CD4-positive, alpha-beta T cell treated with Interleukin-2 at 100 ng/mL for 4 hours (primary cell): ENCODE measurements at regions not wholly inside any gene's neighbourhood (a gene's known extent, or its start where the extent isn't known, plus 50 kb on each side); places are given as distances from the start of the nearest gene placed in this dataset.

ENCODE experiments used
- DNase-seq: peaks from one replicate; pipeline ENCODE4 v3.0.0-alpha.2; 2020; ENCODE audit warnings: low spot score

GRCh38 chr3:168844894-168845482 is 749.3 kb upstream of the GOLIM4 start:
- no peak for DNase-seq

- DNase-seq, result no peak
These were observed 748.7 kb upstream of the GOLIM4 start for GRCh38 chr3:168844472-168844871.

- DNase-seq, result no peak
These were observed 747.8 kb upstream of the GOLIM4 start for GRCh38 chr3:168843481-168843880.

GRCh38 chr3:168839653-168840052 is 743.9 kb upstream of the GOLIM4 start:
- no peak for DNase-seq

- DNase-seq, result no peak
These were observed 738.8 kb upstream of the GOLIM4 start for GRCh38 chr3:168834558-168834957.

- no peak for DNase-seq
These were observed 733.2 kb upstream of the GOLIM4 start for GRCh38 chr3:168828943-168829342.

- DNase-seq, result no peak
These were observed 732.8 kb upstream of the GOLIM4 start for GRCh38 chr3:168828536-168828935.

- no peak for DNase-seq
These were observed 732.3 kb upstream of the GOLIM4 start for GRCh38 chr3:168828014-168828413.

GRCh38 chr3:168824107-168824506 is 728.4 kb upstream of the GOLIM4 start:
- no peak for DNase-seq

GRCh38 chr3:168823466-168823865 is 727.7 kb upstream of the GOLIM4 start:
- no peak for DNase-seq

- no peak for DNase-seq
These were observed 725.2 kb upstream of the GOLIM4 start for GRCh38 chr3:168820810-168821415.

- DNase-seq, result no peak
These were observed 721.5 kb upstream of the GOLIM4 start for GRCh38 chr3:168817177-168817576.

- DNase-seq, result no peak
These were observed 720.2 kb upstream of the GOLIM4 start for GRCh38 chr3:168815946-168816345.

- DNase-seq, result no peak
These were observed 717.6 kb upstream of the GOLIM4 start for GRCh38 chr3:168813225-168813802.

- no peak for DNase-seq
These were observed 716.5 kb upstream of the GOLIM4 start for GRCh38 chr3:168812234-168812633.

- DNase-seq, result no peak
These were observed 712.9 kb upstream of the GOLIM4 start for GRCh38 chr3:168808596-168808995.

- DNase-seq, result no peak
These were observed 711.7 kb upstream of the GOLIM4 start for GRCh38 chr3:168807448-168807847.

GRCh38 chr3:168806871-168807270 is 711.1 kb upstream of the GOLIM4 start:
- DNase-seq, result no peak

GRCh38 chr3:168803536-168803935 is 707.8 kb upstream of the GOLIM4 start:
- no peak for DNase-seq

- DNase-seq, result no peak
These were observed 707.0 kb upstream of the GOLIM4 start for GRCh38 chr3:168802766-168803165.

- DNase-seq, result no peak
These were observed 706.1 kb upstream of the GOLIM4 start for GRCh38 chr3:168801794-168802193.

- no peak for DNase-seq
These were observed 700.6 kb upstream of the GOLIM4 start for GRCh38 chr3:168796339-168796738.

GRCh38 chr3:168794427-168794826 is 698.7 kb upstream of the GOLIM4 start:
- no peak for DNase-seq

- DNase-seq, result no peak
These were observed 686.5 kb upstream of the GOLIM4 start for GRCh38 chr3:168782193-168782592.
